ENCODE measurements at regions not wholly inside any gene's neighbourhood (a gene's known extent, or its start where the extent isn't known, plus 50 kb on each side); places are given as distances from the start of the nearest gene placed in this dataset.
"Not testable (repeated sequence)": the region's sequence is repeated elsewhere in the genome, so short reads cannot be mapped to it uniquely, and the experiment has no call there.

GRCh38 chr4:31793907-31794306, 1073.7 kb downstream of the PCDH7 start:
- no peak overlapping the region for H3K27ac ChIP-seq (ENCODE audit: low read depth, low read length)
- no peaks in the 10 kb centered on the region for H3K36me3 ChIP-seq (ENCODE audit: control insufficient read depth, insufficient read depth, low read length)
- no peaks in the 10 kb centered on the region; the same call in 1 of the 2 replicates for H3K27me3 ChIP-seq (ENCODE audit: control insufficient read depth, insufficient read depth, low read length)
- no peaks in the 10 kb centered on the region for H3K9me3 ChIP-seq (ENCODE audit: control insufficient read depth, insufficient read depth, low read depth, low read length)
- H3K4me3 ChIP-seq (ENCODE audit: low read depth, low read length): no peak overlapping the region
- no peak overlapping the region for H3K9ac ChIP-seq (ENCODE audit: low read length)
- H3K4me1 ChIP-seq (ENCODE audit: control insufficient read depth, insufficient read depth, low read length): 0 out of 2 replicates have a peak, but pooled peaks cover 1% of the 10 kb centered on the region

DNA sequence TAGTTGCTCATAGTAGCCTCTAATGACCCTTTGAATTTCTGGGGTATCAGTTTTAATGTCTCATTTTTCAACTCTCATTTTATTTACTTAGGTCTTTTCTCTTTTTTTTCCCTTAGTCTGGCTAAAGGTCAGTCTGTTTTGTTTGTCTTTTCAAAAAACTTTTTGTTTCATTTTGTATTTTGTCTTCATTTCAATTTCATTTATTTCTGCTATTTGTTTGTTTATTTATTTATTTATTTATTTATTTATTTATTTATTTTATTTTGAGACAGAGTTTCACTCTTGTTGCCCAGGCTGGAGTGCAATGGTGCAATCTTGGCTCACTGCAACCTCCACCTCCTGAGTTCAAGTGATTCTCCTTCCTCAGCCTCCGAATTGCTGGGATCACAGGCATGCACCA, 1076.9 kb downstream of the PCDH7 start:
- not testable (repeated sequence) for H3K4me1 ChIP-seq (ENCODE audit: control insufficient read depth, insufficient read depth, low read length); H3K9ac ChIP-seq (ENCODE audit: low read length); H3K27ac ChIP-seq (ENCODE audit: low read depth, low read length); H3K36me3 ChIP-seq (ENCODE audit: control insufficient read depth, insufficient read depth, low read length); H3K27me3 ChIP-seq (ENCODE audit: control insufficient read depth, insufficient read depth, low read length); H3K4me3 ChIP-seq (ENCODE audit: low read depth, low read length); H3K9me3 ChIP-seq (ENCODE audit: control insufficient read depth, insufficient read depth, low read depth, low read length)

GRCh38 chr4:31803526-31804195, 1083.5 kb downstream of the PCDH7 start:
- H3K4me3 ChIP-seq (ENCODE audit: low read depth, low read length): no peak overlapping the region
- H3K9me3 ChIP-seq (ENCODE audit: control insufficient read depth, insufficient read depth, low read depth, low read length): no peaks in the 10 kb centered on the region
- H3K4me1 ChIP-seq (ENCODE audit: control insufficient read depth, insufficient read depth, low read length): no peaks in the 10 kb centered on the region
- H3K36me3 ChIP-seq (ENCODE audit: control insufficient read depth, insufficient read depth, low read length): no peaks in the 10 kb centered on the region
- H3K9ac ChIP-seq (ENCODE audit: low read length): no peak overlapping the region
- no peak overlapping the region for H3K27ac ChIP-seq (ENCODE audit: low read depth, low read length)
- no peaks in the 10 kb centered on the region for H3K27me3 ChIP-seq (ENCODE audit: control insufficient read depth, insufficient read depth, low read length)

DNA sequence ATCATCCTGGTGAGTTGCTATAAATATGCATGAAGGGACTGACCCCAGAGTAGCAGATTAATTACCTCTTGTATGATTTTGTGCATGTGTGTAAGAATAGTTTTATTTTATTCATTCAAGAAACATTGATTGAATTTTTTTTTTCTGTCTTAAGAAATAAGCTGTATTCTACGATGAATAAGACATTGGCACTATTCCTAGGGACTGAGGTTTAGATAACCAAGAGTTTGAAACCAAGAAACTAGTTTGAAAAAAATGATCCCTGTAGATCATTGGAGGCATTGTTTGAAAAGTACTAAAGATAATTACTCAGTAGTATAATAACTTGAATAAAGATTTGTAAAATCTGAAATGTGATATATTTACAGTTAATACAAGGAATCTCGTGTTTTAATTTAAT, 1086.9 kb downstream of the PCDH7 start:
- Histone ChIP-seq H3K27ac (ENCODE audit: low read depth, low read length) (no peak overlapping the region), H3K36me3 (ENCODE audit: control insufficient read depth, insufficient read depth, low read length) (no peaks in the 10 kb centered on the region), H3K27me3 (ENCODE audit: control insufficient read depth, insufficient read depth, low read length) (no peaks in the 10 kb centered on the region), H3K9me3 (ENCODE audit: control insufficient read depth, insufficient read depth, low read depth, low read length) (no peaks in the 10 kb centered on the region), H3K9ac (ENCODE audit: low read length) (no peak overlapping the region), H3K4me1 (ENCODE audit: control insufficient read depth, insufficient read depth, low read length) (no peaks in the 10 kb centered on the region), H3K4me3 (ENCODE audit: low read depth, low read length) (no peak overlapping the region)

DNA sequence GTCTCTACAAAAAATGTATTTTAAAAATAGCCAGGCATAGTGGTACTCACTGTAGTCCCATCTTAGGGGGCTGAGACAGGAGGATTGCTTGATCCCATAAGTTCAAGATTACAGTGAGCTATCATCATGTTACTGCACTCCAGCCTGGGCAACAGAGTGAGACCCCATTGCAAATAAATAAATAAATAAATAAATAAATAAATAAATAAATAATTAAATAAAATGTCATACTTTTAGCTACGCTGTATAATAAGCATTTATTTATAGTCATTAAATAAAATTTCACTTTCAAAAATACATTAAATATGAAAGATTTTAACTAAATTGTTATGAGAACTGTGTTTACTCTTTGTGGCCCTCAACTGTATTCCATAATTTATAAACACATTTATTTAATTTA, 1124.2 kb downstream of the PCDH7 start:
- Histone ChIP-seq H3K4me1 (ENCODE audit: control insufficient read depth, insufficient read depth, low read length) (no peaks in the 10 kb centered on the region), H3K9ac (ENCODE audit: low read length) (no peak overlapping the region), H3K27ac (ENCODE audit: low read depth, low read length) (no peak overlapping the region), H3K9me3 (ENCODE audit: control insufficient read depth, insufficient read depth, low read depth, low read length) (0 out of 2 replicates have a peak, but pooled peaks cover 6% of the 10 kb centered on the region), H3K27me3 (ENCODE audit: control insufficient read depth, insufficient read depth, low read length) (no peaks in the 10 kb centered on the region), H3K36me3 (ENCODE audit: control insufficient read depth, insufficient read depth, low read length) (no peaks in the 10 kb centered on the region), H3K4me3 (ENCODE audit: low read depth, low read length) (no peak overlapping the region)

DNA sequence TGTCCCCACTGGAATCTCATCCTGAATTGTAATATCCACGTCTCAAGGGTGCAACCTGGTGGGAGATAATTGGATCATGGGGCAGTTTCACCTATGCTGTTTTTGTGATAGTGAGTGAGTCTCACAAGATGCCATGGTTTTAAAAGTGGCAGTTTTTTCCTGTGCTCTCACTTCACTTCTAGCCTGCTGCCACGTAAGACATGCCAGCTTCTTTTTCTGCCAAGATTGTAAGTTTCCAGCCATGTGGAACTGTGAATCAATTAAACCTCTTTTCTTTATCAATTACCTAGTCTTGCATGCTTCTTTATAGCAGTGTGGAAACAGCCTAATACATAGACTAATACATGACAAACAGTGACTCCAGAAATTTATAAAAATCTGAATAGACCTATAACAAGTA, 1131.8 kb downstream of the PCDH7 start:
- Histone ChIP-seq H3K9ac (ENCODE audit: low read length) (no peak overlapping the region), H3K27me3 (ENCODE audit: control insufficient read depth, insufficient read depth, low read length) (no peaks in the 10 kb centered on the region), H3K36me3 (ENCODE audit: control insufficient read depth, insufficient read depth, low read length) (no peaks in the 10 kb centered on the region), H3K27ac (ENCODE audit: low read depth, low read length) (no peak overlapping the region), H3K4me1 (ENCODE audit: control insufficient read depth, insufficient read depth, low read length) (no peaks in the 10 kb centered on the region), H3K4me3 (ENCODE audit: low read depth, low read length) (no peak overlapping the region), H3K9me3 (ENCODE audit: control insufficient read depth, insufficient read depth, low read depth, low read length) (peaks cover 17% of the 10 kb centered on the region)

DNA sequence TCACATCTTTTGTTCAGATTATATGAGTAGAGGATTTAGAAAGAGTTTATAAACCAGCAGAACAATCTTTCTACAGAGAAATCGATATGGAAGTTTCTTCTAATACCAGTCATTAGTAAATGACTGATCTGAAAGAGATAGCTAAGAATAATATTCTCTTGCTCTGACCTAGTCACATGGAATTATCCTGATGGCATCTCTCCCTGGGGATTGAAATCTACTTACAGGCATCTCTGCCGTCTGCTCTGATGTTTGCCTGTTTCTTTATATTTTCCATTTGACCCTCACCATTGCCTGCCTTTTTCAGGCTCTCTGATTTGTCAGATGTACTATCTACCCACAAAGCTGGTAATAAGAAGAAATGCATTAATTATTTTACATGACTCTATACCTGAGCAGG, 1157.3 kb downstream of the PCDH7 start:
- Histone ChIP-seq H3K4me3 (ENCODE audit: low read depth, low read length) (no peak overlapping the region), H3K4me1 (ENCODE audit: control insufficient read depth, insufficient read depth, low read length) (no peaks in the 10 kb centered on the region), H3K9me3 (ENCODE audit: control insufficient read depth, insufficient read depth, low read depth, low read length) (no peaks in the 10 kb centered on the region), H3K27me3 (ENCODE audit: control insufficient read depth, insufficient read depth, low read length) (no peaks in the 10 kb centered on the region), H3K9ac (ENCODE audit: low read length) (no peak overlapping the region), H3K36me3 (ENCODE audit: control insufficient read depth, insufficient read depth, low read length) (no peaks in the 10 kb centered on the region), H3K27ac (ENCODE audit: low read depth, low read length) (no peak overlapping the region)

GRCh38 chr4:31880837-31881236, 1160.7 kb downstream of the PCDH7 start:
- not testable (repeated sequence) for H3K9me3 ChIP-seq (ENCODE audit: control insufficient read depth, insufficient read depth, low read depth, low read length); H3K9ac ChIP-seq (ENCODE audit: low read length); H3K27me3 ChIP-seq (ENCODE audit: control insufficient read depth, insufficient read depth, low read length); H3K27ac ChIP-seq (ENCODE audit: low read depth, low read length); H3K36me3 ChIP-seq (ENCODE audit: control insufficient read depth, insufficient read depth, low read length); H3K4me1 ChIP-seq (ENCODE audit: control insufficient read depth, insufficient read depth, low read length); H3K4me3 ChIP-seq (ENCODE audit: low read depth, low read length)

GRCh38 chr4:31896349-31896748, 1176.2 kb downstream of the PCDH7 start:
- no peak overlapping the region for H3K27ac ChIP-seq (ENCODE audit: low read depth, low read length)
- H3K4me3 ChIP-seq (ENCODE audit: low read depth, low read length): no peak overlapping the region
- no peaks in the 10 kb centered on the region for H3K27me3 ChIP-seq (ENCODE audit: control insufficient read depth, insufficient read depth, low read length)
- H3K9ac ChIP-seq (ENCODE audit: low read length): no peak overlapping the region
- no peaks in the 10 kb centered on the region for H3K4me1 ChIP-seq (ENCODE audit: control insufficient read depth, insufficient read depth, low read length)
- no peaks in the 10 kb centered on the region for H3K9me3 ChIP-seq (ENCODE audit: control insufficient read depth, insufficient read depth, low read depth, low read length)
- no peaks in the 10 kb centered on the region for H3K36me3 ChIP-seq (ENCODE audit: control insufficient read depth, insufficient read depth, low read length)

GRCh38 chr4:31905363-31905762, 1185.2 kb downstream of the PCDH7 start:
- Histone ChIP-seq H3K9me3 (ENCODE audit: control insufficient read depth, insufficient read depth, low read depth, low read length) (peaks cover 13% of the 10 kb centered on the region), H3K36me3 (ENCODE audit: control insufficient read depth, insufficient read depth, low read length) (no peaks in the 10 kb centered on the region), H3K9ac (ENCODE audit: low read length) (no peak overlapping the region), H3K27ac (ENCODE audit: low read depth, low read length) (no peak overlapping the region), H3K27me3 (ENCODE audit: control insufficient read depth, insufficient read depth, low read length) (no peaks in the 10 kb centered on the region), H3K4me3 (ENCODE audit: low read depth, low read length) (no peak overlapping the region), H3K4me1 (ENCODE audit: control insufficient read depth, insufficient read depth, low read length) (no peaks in the 10 kb centered on the region)

- Histone ChIP-seq H3K9ac (ENCODE audit: low read length) (no peak overlapping the region), H3K36me3 (ENCODE audit: control insufficient read depth, insufficient read depth, low read length) (no peaks in the 10 kb centered on the region), H3K9me3 (ENCODE audit: control insufficient read depth, insufficient read depth, low read depth, low read length) (peaks cover 17% of the 10 kb centered on the region), H3K27ac (ENCODE audit: low read depth, low read length) (no peak overlapping the region), H3K27me3 (ENCODE audit: control insufficient read depth, insufficient read depth, low read length) (no peaks in the 10 kb centered on the region), H3K4me1 (ENCODE audit: control insufficient read depth, insufficient read depth, low read length) (no peaks in the 10 kb centered on the region), H3K4me3 (ENCODE audit: low read depth, low read length) (no peak overlapping the region)
These were observed 1188.1 kb downstream of the PCDH7 start for GRCh38 chr4:31908261-31908660.

DNA sequence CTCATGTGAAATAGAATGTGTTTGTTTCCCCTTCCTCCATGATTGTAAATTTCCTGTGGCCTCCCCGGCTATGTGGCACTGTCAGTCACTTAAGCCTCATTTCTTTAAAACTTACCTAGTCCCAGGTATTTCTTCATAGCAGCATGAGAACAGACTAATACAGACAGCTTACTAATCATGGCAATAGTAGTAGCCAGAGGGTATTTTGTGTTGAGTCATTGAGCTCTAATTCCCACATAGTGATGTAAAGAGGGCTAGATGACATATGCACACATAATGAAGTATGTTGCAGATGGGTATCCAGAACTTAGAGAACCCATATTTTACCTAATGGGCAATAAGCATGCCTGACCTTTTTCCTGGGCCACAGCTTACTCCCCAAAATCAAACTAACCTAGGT, 1197.2 kb downstream of the PCDH7 start:
- Histone ChIP-seq H3K9me3 (ENCODE audit: control insufficient read depth, insufficient read depth, low read depth, low read length) (peaks cover 25% of the 10 kb centered on the region), H3K4me1 (ENCODE audit: control insufficient read depth, insufficient read depth, low read length) (no peaks in the 10 kb centered on the region), H3K36me3 (ENCODE audit: control insufficient read depth, insufficient read depth, low read length) (no peaks in the 10 kb centered on the region), H3K27me3 (ENCODE audit: control insufficient read depth, insufficient read depth, low read length) (no peaks in the 10 kb centered on the region), H3K27ac (ENCODE audit: low read depth, low read length) (no peak overlapping the region), H3K4me3 (ENCODE audit: low read depth, low read length) (no peak overlapping the region), H3K9ac (ENCODE audit: low read length) (no peak overlapping the region)
